ENCODE measurements at regions not wholly inside any gene's neighbourhood (a gene's known extent, or its start where the extent isn't known, plus 50 kb on each side); places are given as distances from the start of the nearest gene placed in this dataset.

GRCh38 chr9:8237096-8237495 lies 437.5 kb upstream of the DMAC1 start:
- Histone ChIP-seq H3K4me3 (no peak overlapping the region), H3K27me3 (no peaks in the 10 kb centered on the region), H3K9me3 (no peaks in the 10 kb centered on the region), H3K27ac (no peak overlapping the region), H3K36me3 (no peaks in the 10 kb centered on the region), H3K4me1 (no peaks in the 10 kb centered on the region)
- TF ChIP-seq POLR2AphosphoS5 (IDR thresholded peaks at IDR 0.05) (no peak), POLR2A (IDR thresholded peaks at IDR 0.05) (no peak), CTCF (IDR thresholded peaks at IDR 0.05) (no peak)
- intact Hi-C loops (cut with DNase I; ENCODE audit: low total_unique reads), result no loop called here
- DNase-seq (ENCODE audit: low spot score in 2 of 2), result no peak

GRCh38 chr9:8235489-8235888 lies 435.9 kb upstream of the DMAC1 start:
- intact Hi-C loops (cut with DNase I; ENCODE audit: low total_unique reads), result no loop called here
- TF ChIP-seq CTCF (IDR thresholded peaks at IDR 0.05), result no peak
- no peak for TF ChIP-seq POLR2A (IDR thresholded peaks at IDR 0.05)
- no peak for TF ChIP-seq POLR2AphosphoS5 (IDR thresholded peaks at IDR 0.05)
- Histone ChIP-seq H3K36me3 (no peaks in the 10 kb centered on the region), H3K4me1 (no peaks in the 10 kb centered on the region), H3K27me3 (no peaks in the 10 kb centered on the region), H3K4me3 (no peak overlapping the region), H3K27ac (no peak overlapping the region), H3K9me3 (no peaks in the 10 kb centered on the region)
- DNase-seq (ENCODE audit: low spot score in 2 of 2), result no peak

- no peak overlapping the region for H3K27ac ChIP-seq
- intact Hi-C loops (cut with DNase I; ENCODE audit: low total_unique reads), result no loop called here
- TF ChIP-seq CTCF (IDR thresholded peaks at IDR 0.05), result no peak
- no peak for TF ChIP-seq POLR2A (IDR thresholded peaks at IDR 0.05)
- no peak for TF ChIP-seq POLR2AphosphoS5 (IDR thresholded peaks at IDR 0.05)
- no peaks in the 10 kb centered on the region for H3K9me3 ChIP-seq
- no peaks in the 10 kb centered on the region for H3K27me3 ChIP-seq
- no peak overlapping the region for H3K4me3 ChIP-seq
- H3K36me3 ChIP-seq, result no peaks in the 10 kb centered on the region
- no peaks in the 10 kb centered on the region for H3K4me1 ChIP-seq
- DNase-seq (ENCODE audit: low spot score in 2 of 2), result no peak
These were observed 434.7 kb upstream of the DMAC1 start for GRCh38 chr9:8234316-8234715.

GRCh38 chr9:8232726-8233125 lies 433.1 kb upstream of the DMAC1 start:
- Histone ChIP-seq H3K36me3 (no peaks in the 10 kb centered on the region), H3K9me3 (no peaks in the 10 kb centered on the region), H3K27me3 (no peaks in the 10 kb centered on the region), H3K4me3 (no peak overlapping the region), H3K27ac (no peak overlapping the region), H3K4me1 (no peaks in the 10 kb centered on the region)
- TF ChIP-seq POLR2AphosphoS5 (IDR thresholded peaks at IDR 0.05) (no peak), POLR2A (IDR thresholded peaks at IDR 0.05) (no peak), CTCF (IDR thresholded peaks at IDR 0.05) (no peak)
- DNase-seq (ENCODE audit: low spot score in 2 of 2), result no peak
- intact Hi-C loops (cut with DNase I; ENCODE audit: low total_unique reads), result no loop called here

- H3K4me1 ChIP-seq, result no peaks in the 10 kb centered on the region
- no peaks in the 10 kb centered on the region for H3K27me3 ChIP-seq
- no peak for TF ChIP-seq POLR2AphosphoS5 (IDR thresholded peaks at IDR 0.05)
- TF ChIP-seq CTCF (IDR thresholded peaks at IDR 0.05), result no peak
- TF ChIP-seq POLR2A (IDR thresholded peaks at IDR 0.05), result no peak
- H3K36me3 ChIP-seq, result no peaks in the 10 kb centered on the region
- H3K4me3 ChIP-seq, result no peak overlapping the region
- DNase-seq (ENCODE audit: low spot score in 2 of 2), result no peak
- no peak overlapping the region for H3K27ac ChIP-seq
- no peaks in the 10 kb centered on the region for H3K9me3 ChIP-seq
- intact Hi-C loops (cut with DNase I; ENCODE audit: low total_unique reads), result no loop called here
These were observed 429.6 kb upstream of the DMAC1 start for GRCh38 chr9:8229226-8229625.
